OCI-LY3 (cell line): ENCODE measurements at regions not wholly inside any gene's neighbourhood (a gene's known extent, or its start where the extent isn't known, plus 50 kb on each side); places are given as distances from the start of the nearest gene placed in this dataset.

Source experiments
- EZH2phosphoT487 ChIP-seq: fragments of 200-600 bp; shearing (Covaris generic); IDR thresholded peaks from 2 replicates; pipeline ENCODE4 v1.6.1; 2018; ENCODE audit warnings: antibody characterized with exemption, mixed run types, low read depth
- TF ChIP-seq, protein P1 (sequence below): fragments of 200-600, 300-600 bp; sonication (generic); IDR thresholded peaks from 2 replicates; pipeline ENCODE4 v1.5.1; 2014; ENCODE audit warnings: antibody characterized with exemption, low read length, low read depth

DNA sequence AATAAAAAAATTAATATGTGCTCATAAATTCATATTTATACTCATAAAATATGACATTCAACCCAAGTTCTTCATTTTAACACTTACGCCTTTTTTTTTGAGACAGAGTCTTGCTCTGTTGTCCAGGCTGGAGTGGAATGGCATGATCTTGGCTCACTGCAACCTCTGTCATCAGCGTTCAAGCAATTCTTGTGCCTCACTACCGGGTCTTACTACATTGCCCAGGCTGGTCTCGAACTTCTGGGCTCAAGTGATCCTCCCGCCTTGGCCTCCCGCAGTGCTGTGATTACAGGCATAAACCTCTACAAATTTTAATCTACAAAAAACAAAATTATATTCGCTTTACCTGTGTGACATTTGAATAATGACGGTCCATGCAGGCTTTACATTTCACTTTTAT, 74.1 kb upstream of the SNRPN start:
- TF ChIP-seq, protein P1, sequence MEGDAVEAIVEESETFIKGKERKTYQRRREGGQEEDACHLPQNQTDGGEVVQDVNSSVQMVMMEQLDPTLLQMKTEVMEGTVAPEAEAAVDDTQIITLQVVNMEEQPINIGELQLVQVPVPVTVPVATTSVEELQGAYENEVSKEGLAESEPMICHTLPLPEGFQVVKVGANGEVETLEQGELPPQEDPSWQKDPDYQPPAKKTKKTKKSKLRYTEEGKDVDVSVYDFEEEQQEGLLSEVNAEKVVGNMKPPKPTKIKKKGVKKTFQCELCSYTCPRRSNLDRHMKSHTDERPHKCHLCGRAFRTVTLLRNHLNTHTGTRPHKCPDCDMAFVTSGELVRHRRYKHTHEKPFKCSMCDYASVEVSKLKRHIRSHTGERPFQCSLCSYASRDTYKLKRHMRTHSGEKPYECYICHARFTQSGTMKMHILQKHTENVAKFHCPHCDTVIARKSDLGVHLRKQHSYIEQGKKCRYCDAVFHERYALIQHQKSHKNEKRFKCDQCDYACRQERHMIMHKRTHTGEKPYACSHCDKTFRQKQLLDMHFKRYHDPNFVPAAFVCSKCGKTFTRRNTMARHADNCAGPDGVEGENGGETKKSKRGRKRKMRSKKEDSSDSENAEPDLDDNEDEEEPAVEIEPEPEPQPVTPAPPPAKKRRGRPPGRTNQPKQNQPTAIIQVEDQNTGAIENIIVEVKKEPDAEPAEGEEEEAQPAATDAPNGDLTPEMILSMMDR = no peak
- TF ChIP-seq EZH2phosphoT487 = no peak
